SK-N-SH treated with all-trans-retinoic acid at 6 μM for 48 hours (cell line): ENCODE measurements at regions not wholly inside any gene's neighbourhood (a gene's known extent, or its start where the extent isn't known, plus 50 kb on each side); places are given as distances from the start of the nearest gene placed in this dataset.

Experiments used
- ATAC-seq: fragments of 200-7000 bp; cut with Tn5 transposase; 3 replicates; pipeline ENCODE4 v1.9.1; 2020; ENCODE audit warnings: mild to moderate bottlenecking, moderate library complexity
- ARNTL ChIP-seq: fragments of 450-650 bp; formaldehyde crosslinking; IDR thresholded peaks from 2 replicates; pipeline ENCODE4 v1.5.0; 2020; ENCODE audit warnings: low read depth, mild to moderate bottlenecking, moderate library complexity, borderline replicate concordance
- BACH2 ChIP-seq: fragments of 250-450 bp; sonication (Bioruptor Pico); IDR thresholded peaks from 2 replicates; pipeline ENCODE4 v1.9.0; 2021; ENCODE audit warnings: mild to moderate bottlenecking, borderline replicate concordance
- CREB5 ChIP-seq: fragments of 250-450 bp; sonication (Bioruptor Pico); IDR thresholded peaks from 2 replicates; pipeline ENCODE4 v1.5.1; 2020; ENCODE audit warnings: low read depth, mild to moderate bottlenecking, moderate library complexity
- CSDC2 ChIP-seq: fragments of 250-450 bp; sonication (Bioruptor Pico); IDR thresholded peaks from 2 replicates; pipeline ENCODE4 v1.5.0; 2020; ENCODE audit warnings: mild to moderate bottlenecking, moderate library complexity
- ESRRG ChIP-seq: fragments of 250-450 bp; sonication (Bioruptor Pico); IDR thresholded peaks from 2 replicates; pipeline ENCODE4 v1.6.1; 2021; ENCODE audit warnings: mild to moderate bottlenecking
- GLIS3 ChIP-seq: fragments of 250-450 bp; sonication (Bioruptor Pico); IDR thresholded peaks from 2 replicates; pipeline ENCODE4 v1.5.0; 2020; ENCODE audit warnings: mild to moderate bottlenecking, moderate library complexity
- ISL1 ChIP-seq: fragments of 250-450 bp; sonication (Bioruptor Pico); IDR thresholded peaks from 2 replicates; pipeline ENCODE4 v2.1.2; 2022; ENCODE audit warnings: mild to moderate bottlenecking, moderate library complexity
- OSR1 ChIP-seq: fragments of 250-450 bp; sonication (Bioruptor Pico); IDR thresholded peaks from 2 replicates; pipeline ENCODE4 v1.8.0; 2022; ENCODE audit warnings: moderate library complexity, mild to moderate bottlenecking, inconsistent platforms
- PPARA ChIP-seq: fragments of 250-450 bp; sonication (Bioruptor Pico); IDR thresholded peaks from 2 replicates; pipeline ENCODE4 v1.5.0; 2020; ENCODE audit warnings: mild to moderate bottlenecking, borderline replicate concordance
- RARB ChIP-seq: fragments of 250-450 bp; sonication (Bioruptor Pico); IDR thresholded peaks from 2 replicates; pipeline ENCODE4 v1.8.0; 2021; ENCODE audit warnings: mild to moderate bottlenecking, moderate library complexity
- SNAI2 ChIP-seq: fragments of 250-450 bp; sonication (Bioruptor Pico); IDR thresholded peaks from 2 replicates; pipeline ENCODE4 v1.5.0; 2020; ENCODE audit warnings: mild to moderate bottlenecking, moderate library complexity
- TCF4 ChIP-seq: fragments of 250-450 bp; sonication (Bioruptor Pico); IDR thresholded peaks from 2 replicates; pipeline ENCODE4 v1.8.0; 2021; ENCODE audit warnings: mild to moderate bottlenecking, moderate library complexity, borderline replicate concordance
- TOX ChIP-seq: fragments of 250-450 bp; sonication (Bioruptor Pico); IDR thresholded peaks from 2 replicates; pipeline ENCODE4 v1.8.0; 2021; ENCODE audit warnings: mild to moderate bottlenecking, moderate library complexity, borderline replicate concordance
- TSHZ2 ChIP-seq: fragments of 250-450 bp; sonication (Bioruptor Pico); IDR thresholded peaks from 2 replicates; pipeline ENCODE4 v1.5.0; 2020; ENCODE audit warnings: mild to moderate bottlenecking, moderate library complexity
- ZC3H10 ChIP-seq: fragments of 250-450 bp; sonication (Bioruptor Pico); IDR thresholded peaks from 2 replicates; pipeline ENCODE4 v1.5.1; 2021; ENCODE audit warnings: mild to moderate bottlenecking, moderate library complexity
- ZFP3 ChIP-seq: fragments of 250-450 bp; sonication (Bioruptor Pico); IDR thresholded peaks from 2 replicates; pipeline ENCODE4 v1.5.0; 2020; ENCODE audit warnings: mild to moderate bottlenecking, moderate library complexity
- ZFP30 ChIP-seq: fragments of 450-650 bp; formaldehyde crosslinking; IDR thresholded peaks from 2 replicates; pipeline ENCODE4 v1.5.0; 2022; ENCODE audit warnings: mild to moderate bottlenecking, moderate library complexity
- ZNF565 ChIP-seq: fragments of 450-650 bp; formaldehyde crosslinking; conservative IDR thresholded peaks from 2 replicates; pipeline ENCODE4 v1.5.0; 2020; ENCODE audit warnings: low read depth, mild to moderate bottlenecking, moderate library complexity
- ZNF70 ChIP-seq: fragments of 450-650 bp; formaldehyde crosslinking; IDR thresholded peaks from 2 replicates; pipeline ENCODE4 v1.5.0; 2020; ENCODE audit warnings: mild to moderate bottlenecking, moderate library complexity
- ZNF8 ChIP-seq: fragments of 450-650 bp; formaldehyde crosslinking; IDR thresholded peaks from 2 replicates; pipeline ENCODE4 v1.5.0; 2020; ENCODE audit warnings: mild to moderate bottlenecking, moderate library complexity
- TF ChIP-seq, protein P1 (sequence below): fragments of 250-450 bp; sonication (Bioruptor Pico); IDR thresholded peaks from 2 replicates; pipeline ENCODE4 v1.8.0; 2020; ENCODE audit warnings: mild to moderate bottlenecking, moderate library complexity, borderline replicate concordance
- TF ChIP-seq, protein P2 (sequence below): fragments of 250-450 bp; sonication (Bioruptor Pico); IDR thresholded peaks from 2 replicates; pipeline ENCODE4 v1.8.0; 2021; ENCODE audit warnings: low read depth, mild to moderate bottlenecking, moderate library complexity, borderline replicate concordance
- TF ChIP-seq, protein P3 (sequence below): fragments of 250-450 bp; sonication (Bioruptor Pico); IDR thresholded peaks from 2 replicates; pipeline ENCODE4 v1.5.1; 2021; ENCODE audit warnings: mild to moderate bottlenecking, moderate library complexity

DNA sequence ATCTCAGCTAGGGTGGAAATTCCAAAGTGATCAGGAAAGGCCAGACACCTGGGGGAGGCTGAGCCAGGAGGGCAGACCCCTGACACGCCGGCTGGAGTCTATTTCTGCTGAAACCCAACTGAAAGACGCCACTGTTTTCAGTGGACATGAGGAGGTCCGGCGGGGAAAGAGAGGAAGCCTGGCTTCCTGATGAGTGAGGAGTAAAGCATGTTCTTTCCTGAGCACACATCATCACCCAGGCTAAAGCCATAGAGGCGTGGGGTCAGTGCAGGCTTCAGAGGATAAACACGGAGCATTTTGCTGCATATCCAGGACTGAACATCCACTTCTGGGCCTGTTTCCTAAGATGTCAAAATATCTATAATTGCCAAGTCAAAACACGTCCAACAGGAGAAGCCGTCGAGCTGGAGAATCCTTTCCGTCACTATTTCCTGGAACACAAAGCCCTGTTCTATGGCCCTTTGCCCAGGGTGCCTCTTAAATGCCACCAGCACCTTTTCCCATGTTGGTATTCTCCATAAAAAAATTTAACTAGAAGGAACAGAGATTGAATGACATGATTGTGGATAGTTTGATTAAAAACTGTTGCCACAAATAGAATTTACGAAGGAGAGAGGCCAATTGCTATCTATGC lies 597.9 kb upstream of the ADAMTS16 start (continued):
- TF ChIP-seq CREB5 (CRISPR knock-in tag) (no peak), ZC3H10 (CRISPR knock-in tag) (no peak)

GRCh38 chr5:4544049-4544670 lies 596.0 kb upstream of the ADAMTS16 start:
- TF ChIP-seq ISL1 (CRISPR knock-in tag) (no peak), ZFP30 (CRISPR knock-in tag) (no peak), CSDC2 (CRISPR knock-in tag) (no peak), ESRRG (CRISPR knock-in tag) (no peak), TSHZ2 (no peak), GLIS3 (no peak), TCF4 (CRISPR knock-in tag) (no peak), RARB (CRISPR knock-in tag) (no peak), PPARA (CRISPR knock-in tag) (no peak), TOX (no peak), ZC3H10 (CRISPR knock-in tag) (no peak), OSR1 (no peak), CREB5 (CRISPR knock-in tag) (no peak), ARNTL (no peak), ZNF8 (CRISPR knock-in tag) (no peak), ZNF565 (CRISPR knock-in tag) (no peak), SNAI2 (CRISPR knock-in tag) (no peak), ZFP3 (CRISPR knock-in tag) (no peak)
- TF ChIP-seq, protein P1, sequence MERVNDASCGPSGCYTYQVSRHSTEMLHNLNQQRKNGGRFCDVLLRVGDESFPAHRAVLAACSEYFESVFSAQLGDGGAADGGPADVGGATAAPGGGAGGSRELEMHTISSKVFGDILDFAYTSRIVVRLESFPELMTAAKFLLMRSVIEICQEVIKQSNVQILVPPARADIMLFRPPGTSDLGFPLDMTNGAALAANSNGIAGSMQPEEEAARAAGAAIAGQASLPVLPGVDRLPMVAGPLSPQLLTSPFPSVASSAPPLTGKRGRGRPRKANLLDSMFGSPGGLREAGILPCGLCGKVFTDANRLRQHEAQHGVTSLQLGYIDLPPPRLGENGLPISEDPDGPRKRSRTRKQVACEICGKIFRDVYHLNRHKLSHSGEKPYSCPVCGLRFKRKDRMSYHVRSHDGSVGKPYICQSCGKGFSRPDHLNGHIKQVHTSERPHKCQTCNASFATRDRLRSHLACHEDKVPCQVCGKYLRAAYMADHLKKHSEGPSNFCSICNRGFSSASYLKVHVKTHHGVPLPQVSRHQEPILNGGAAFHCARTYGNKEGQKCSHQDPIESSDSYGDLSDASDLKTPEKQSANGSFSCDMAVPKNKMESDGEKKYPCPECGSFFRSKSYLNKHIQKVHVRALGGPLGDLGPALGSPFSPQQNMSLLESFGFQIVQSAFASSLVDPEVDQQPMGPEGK (CRISPR knock-in tag) = no peak
- TF ChIP-seq, protein P2, sequence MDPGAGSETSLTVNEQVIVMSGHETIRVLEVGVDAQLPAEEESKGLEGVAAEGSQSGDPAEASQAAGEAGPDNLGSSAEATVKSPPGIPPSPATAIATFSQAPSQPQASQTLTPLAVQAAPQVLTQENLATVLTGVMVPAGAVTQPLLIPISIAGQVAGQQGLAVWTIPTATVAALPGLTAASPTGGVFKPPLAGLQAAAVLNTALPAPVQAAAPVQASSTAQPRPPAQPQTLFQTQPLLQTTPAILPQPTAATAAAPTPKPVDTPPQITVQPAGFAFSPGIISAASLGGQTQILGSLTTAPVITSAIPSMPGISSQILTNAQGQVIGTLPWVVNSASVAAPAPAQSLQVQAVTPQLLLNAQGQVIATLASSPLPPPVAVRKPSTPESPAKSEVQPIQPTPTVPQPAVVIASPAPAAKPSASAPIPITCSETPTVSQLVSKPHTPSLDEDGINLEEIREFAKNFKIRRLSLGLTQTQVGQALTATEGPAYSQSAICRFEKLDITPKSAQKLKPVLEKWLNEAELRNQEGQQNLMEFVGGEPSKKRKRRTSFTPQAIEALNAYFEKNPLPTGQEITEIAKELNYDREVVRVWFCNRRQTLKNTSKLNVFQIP = no peak
- ATAC-seq = no peak

GRCh38 chr5:4547547-4547946 lies 592.6 kb upstream of the ADAMTS16 start:
- no peak for ATAC-seq
- TF ChIP-seq SNAI2 (CRISPR knock-in tag) = no peak
- TF ChIP-seq TSHZ2 = no peak
- no peak for TF ChIP-seq CSDC2 (CRISPR knock-in tag)
- no peak for TF ChIP-seq ZNF70
- no peak for TF ChIP-seq ZFP30 (CRISPR knock-in tag)
- TF ChIP-seq GLIS3 = no peak
- TF ChIP-seq ARNTL = no peak
- no peak for TF ChIP-seq CREB5 (CRISPR knock-in tag)
- TF ChIP-seq BACH2 (CRISPR knock-in tag) = no peak
- no peak for TF ChIP-seq OSR1
- no peak for TF ChIP-seq RARB (CRISPR knock-in tag)
- TF ChIP-seq, protein P3, sequence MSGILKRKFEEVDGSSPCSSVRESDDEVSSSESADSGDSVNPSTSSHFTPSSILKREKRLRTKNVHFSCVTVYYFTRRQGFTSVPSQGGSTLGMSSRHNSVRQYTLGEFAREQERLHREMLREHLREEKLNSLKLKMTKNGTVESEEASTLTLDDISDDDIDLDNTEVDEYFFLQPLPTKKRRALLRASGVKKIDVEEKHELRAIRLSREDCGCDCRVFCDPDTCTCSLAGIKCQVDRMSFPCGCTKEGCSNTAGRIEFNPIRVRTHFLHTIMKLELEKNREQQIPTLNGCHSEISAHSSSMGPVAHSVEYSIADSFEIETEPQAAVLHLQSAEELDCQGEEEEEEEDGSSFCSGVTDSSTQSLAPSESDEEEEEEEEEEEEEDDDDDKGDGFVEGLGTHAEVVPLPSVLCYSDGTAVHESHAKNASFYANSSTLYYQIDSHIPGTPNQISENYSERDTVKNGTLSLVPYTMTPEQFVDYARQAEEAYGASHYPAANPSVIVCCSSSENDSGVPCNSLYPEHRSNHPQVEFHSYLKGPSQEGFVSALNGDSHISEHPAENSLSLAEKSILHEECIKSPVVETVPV (CRISPR knock-in tag) = no peak
- no peak for TF ChIP-seq ISL1 (CRISPR knock-in tag)
